C4-2B (cell line): ENCODE measurements at regions not wholly inside any gene's neighbourhood (a gene's known extent, or its start where the extent isn't known, plus 50 kb on each side); places are given as distances from the start of the nearest gene placed in this dataset.

Source experiments
- CTCF ChIP-seq: fragments of 450-650 bp; conservative IDR thresholded peaks from 2 replicates; pipeline ENCODE4 v1.5.1; 2017; ENCODE audit warnings: mild to moderate bottlenecking
- ZFX ChIP-seq: fragments of 450-650 bp; IDR thresholded peaks from 2 replicates; pipeline ENCODE4 v1.6.1; 2017

GRCh38 chr6:67646550-67646949, 988.5 kb upstream of the ADGRB3 start:
- TF ChIP-seq CTCF (no peak), ZFX (no peak)
